ENCODE measurements at regions not wholly inside any gene's neighbourhood (a gene's known extent, or its start where the extent isn't known, plus 50 kb on each side); places are given as distances from the start of the nearest gene placed in this dataset.
"Not testable (repeated sequence)": the region's sequence is repeated elsewhere in the genome, so short reads cannot be mapped to it uniquely, and the experiment has no call there.

GRCh38 chr2:122326471-122326870 is 571.0 kb downstream of the TSN start:
- DNase-seq (ENCODE audit: low spot score): no peak

GRCh38 chr2:122328816-122329215 is 573.4 kb downstream of the TSN start:
- no peak for DNase-seq (ENCODE audit: low spot score)

- no peak for DNase-seq (ENCODE audit: low spot score)
Measured at GRCh38 chr2:122329278-122329677, 573.8 kb downstream of the TSN start.

- DNase-seq (ENCODE audit: low spot score): no peak
Measured at GRCh38 chr2:122333932-122334331, 578.5 kb downstream of the TSN start.

- no peak for DNase-seq (ENCODE audit: low spot score)
Measured at GRCh38 chr2:122338000-122338399, 582.5 kb downstream of the TSN start.

GRCh38 chr2:122340246-122340645 is 584.8 kb downstream of the TSN start:
- DNase-seq (ENCODE audit: low spot score): no peak

GRCh38 chr2:122341007-122341406 is 585.6 kb downstream of the TSN start:
- DNase-seq (ENCODE audit: low spot score): no peak

- not testable (repeated sequence) for DNase-seq (ENCODE audit: low spot score)
Measured at GRCh38 chr2:122352151-122352550, 596.7 kb downstream of the TSN start.

- no peak for DNase-seq (ENCODE audit: low spot score)
Measured at GRCh38 chr2:122357998-122358397, 602.5 kb downstream of the TSN start.

GRCh38 chr2:122358729-122359128 is 603.3 kb downstream of the TSN start:
- DNase-seq (ENCODE audit: low spot score): no peak

- DNase-seq (ENCODE audit: low spot score): no peak
Measured at GRCh38 chr2:122363885-122364284, 608.4 kb downstream of the TSN start.

GRCh38 chr2:122366427-122366826 is 611.0 kb downstream of the TSN start:
- no peak for DNase-seq (ENCODE audit: low spot score)

GRCh38 chr2:122366969-122367645 is 611.7 kb downstream of the TSN start:
- DNase-seq (ENCODE audit: low spot score): no peak

GRCh38 chr2:122367646-122368010 is 612.2 kb downstream of the TSN start:
- no peak for DNase-seq (ENCODE audit: low spot score)

GRCh38 chr2:122368576-122369243 is 613.3 kb downstream of the TSN start:
- DNase-seq (ENCODE audit: low spot score): no peak

GRCh38 chr2:122378521-122378920 is 623.1 kb downstream of the TSN start:
- DNase-seq (ENCODE audit: low spot score): no peak

GRCh38 chr2:122384768-122385333 is 629.4 kb downstream of the TSN start:
- no peak for DNase-seq (ENCODE audit: low spot score)

- no peak for DNase-seq (ENCODE audit: low spot score)
Measured at GRCh38 chr2:122388208-122388607, 632.8 kb downstream of the TSN start.

GRCh38 chr2:122389694-122390093 is 634.2 kb downstream of the TSN start:
- DNase-seq (ENCODE audit: low spot score): no peak

- DNase-seq (ENCODE audit: low spot score): peak; percentile 24
Measured at GRCh38 chr2:122390406-122390805, 635.0 kb downstream of the TSN start.

- DNase-seq (ENCODE audit: low spot score): no peak
Measured at GRCh38 chr2:122391726-122392125, 636.3 kb downstream of the TSN start.

- DNase-seq (ENCODE audit: low spot score): no peak
Measured at GRCh38 chr2:122395687-122396086, 640.2 kb downstream of the TSN start.

GRCh38 chr2:122411231-122411630 is 655.8 kb downstream of the TSN start:
- DNase-seq (ENCODE audit: low spot score): no peak

- no peak for DNase-seq (ENCODE audit: low spot score)
Measured at GRCh38 chr2:122412360-122412759, 656.9 kb downstream of the TSN start.

Measured in COLO829 (cell line).